HTR-8/SVneo (cell line): ENCODE measurements at regions not wholly inside any gene's neighbourhood (a gene's known extent, or its start where the extent isn't known, plus 50 kb on each side); places are given as distances from the start of the nearest gene placed in this dataset.
A peak's percentile ranks its signal among the peaks of the same experiment; 100 is the strongest.

Experiments
- DNase-seq: peaks from one replicate; pipeline ENCODE4 v3.0.0; 2011; ENCODE audit warnings: low spot score, mixed read lengths; ENCODE audit not compliant: insufficient read length
- FAIRE-seq: peaks from 2 replicates; lab custom pipeline; 2011; peaks lifted over from hg19 to GRCh38; lab: Jason Lieb, UNC

GRCh38 chr14:76305268-76305826 lies 70.6 kb upstream of the ESRRB start:
- FAIRE-seq (peak; percentile 60), DNase-seq (no peak)

- DNase-seq = no peak
- FAIRE-seq = no peak
Observed at GRCh38 chr14:76306131-76306530, 69.8 kb upstream of the ESRRB start.

- DNase-seq = no peak
- no peak for FAIRE-seq
Observed at GRCh38 chr14:76307786-76308780, 67.9 kb upstream of the ESRRB start.

GRCh38 chr14:76309572-76310162 lies 66.3 kb upstream of the ESRRB start:
- FAIRE-seq (no peak), DNase-seq (no peak)

- FAIRE-seq (no peak), DNase-seq (no peak)
Observed at GRCh38 chr14:76311079-76311758, 64.7 kb upstream of the ESRRB start.

GRCh38 chr14:76312821-76313220 lies 63.1 kb upstream of the ESRRB start:
- no peak for DNase-seq

GRCh38 chr14:76313303-76313702 lies 62.6 kb upstream of the ESRRB start:
- DNase-seq (no peak), FAIRE-seq (peak; percentile 82)

More at GRCh38 chr14:76312821-76313220, 63.1 kb upstream of the ESRRB start:
- FAIRE-seq = no peak

- no peak for DNase-seq
- FAIRE-seq = no peak
Observed at GRCh38 chr14:76313852-76314251, 62.1 kb upstream of the ESRRB start.

GRCh38 chr14:76314521-76315034 lies 61.4 kb upstream of the ESRRB start:
- DNase-seq (no peak), FAIRE-seq (no peak)

GRCh38 chr14:76320486-76320885 lies 55.5 kb upstream of the ESRRB start:
- DNase-seq = no peak
- FAIRE-seq = peak; percentile 76

- FAIRE-seq = no peak
Observed at GRCh38 chr14:76320975-76321374, 55.0 kb upstream of the ESRRB start.

GRCh38 chr14:76322594-76323220 lies 53.2 kb upstream of the ESRRB start:
- DNase-seq = no peak
- no peak for FAIRE-seq

More at GRCh38 chr14:76320975-76321374, 55.0 kb upstream of the ESRRB start:
- DNase-seq = no peak

- DNase-seq (no peak), FAIRE-seq (peak; percentile 42)
Observed at GRCh38 chr14:76323331-76324050, 52.4 kb upstream of the ESRRB start.

GRCh38 chr14:76324133-76324532 lies 51.8 kb upstream of the ESRRB start:
- DNase-seq (no peak), FAIRE-seq (no peak)
